GM18867 (cell line): ENCODE measurements at regions not wholly inside any gene's neighbourhood (a gene's known extent, or its start where the extent isn't known, plus 50 kb on each side); places are given as distances from the start of the nearest gene placed in this dataset.
"Not testable (repeated sequence)": the region's sequence is repeated elsewhere in the genome, so short reads cannot be mapped to it uniquely, and the experiment has no call there.

Experiments used
- ATAC-seq: cut with Tn5 transposase; IDR thresholded peaks from one replicate; pipeline ENCODE4 v1.9.1; 2021; ENCODE audit warnings: mild to moderate bottlenecking, moderate library complexity; ENCODE audit not compliant: unreplicated experiment

- ATAC-seq, result not testable (repeated sequence)
Measured at GRCh38 chr13:63444225-63444624, 2028.6 kb upstream of the PCDH20 start.

DNA sequence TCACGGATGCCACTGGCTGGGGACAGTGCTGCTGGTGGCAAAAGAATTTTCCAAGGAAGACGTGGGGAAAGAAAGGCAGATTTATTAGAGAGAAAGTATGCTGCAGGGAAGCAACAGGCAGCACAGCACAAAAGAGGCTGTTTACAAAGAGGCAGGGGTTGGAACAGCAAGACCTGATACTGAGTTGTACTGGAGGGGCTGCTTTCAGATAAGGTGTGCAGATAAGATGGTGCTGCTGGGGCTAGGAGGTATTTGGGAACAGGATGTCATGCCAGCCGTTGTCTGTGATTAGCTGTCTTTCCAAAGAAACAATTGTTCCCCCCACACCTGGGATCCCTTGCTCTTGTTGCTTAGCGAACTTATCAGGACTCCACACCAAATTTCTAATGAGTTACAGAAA is 2023.3 kb upstream of the PCDH20 start:
- no peak for ATAC-seq

DNA sequence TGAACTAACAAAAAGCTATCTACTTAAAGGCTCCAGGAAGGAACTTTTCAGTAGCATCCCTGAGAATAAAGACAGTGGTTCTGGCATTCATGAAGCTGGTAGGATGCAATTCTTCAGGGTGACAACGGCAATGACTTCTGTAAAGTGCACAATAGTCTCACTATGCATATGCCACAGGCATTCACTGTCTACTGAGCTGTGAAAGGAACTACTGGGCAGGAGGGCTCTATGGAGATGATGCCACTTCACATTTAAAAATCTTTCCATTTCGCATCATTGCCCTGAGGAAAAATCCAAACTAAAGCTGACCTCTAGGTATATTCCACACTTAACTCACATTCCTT is 2020.6 kb upstream of the PCDH20 start:
- no peak for ATAC-seq

- no peak for ATAC-seq
Measured at GRCh38 chr13:63435667-63436324, 2020.1 kb upstream of the PCDH20 start.

DNA sequence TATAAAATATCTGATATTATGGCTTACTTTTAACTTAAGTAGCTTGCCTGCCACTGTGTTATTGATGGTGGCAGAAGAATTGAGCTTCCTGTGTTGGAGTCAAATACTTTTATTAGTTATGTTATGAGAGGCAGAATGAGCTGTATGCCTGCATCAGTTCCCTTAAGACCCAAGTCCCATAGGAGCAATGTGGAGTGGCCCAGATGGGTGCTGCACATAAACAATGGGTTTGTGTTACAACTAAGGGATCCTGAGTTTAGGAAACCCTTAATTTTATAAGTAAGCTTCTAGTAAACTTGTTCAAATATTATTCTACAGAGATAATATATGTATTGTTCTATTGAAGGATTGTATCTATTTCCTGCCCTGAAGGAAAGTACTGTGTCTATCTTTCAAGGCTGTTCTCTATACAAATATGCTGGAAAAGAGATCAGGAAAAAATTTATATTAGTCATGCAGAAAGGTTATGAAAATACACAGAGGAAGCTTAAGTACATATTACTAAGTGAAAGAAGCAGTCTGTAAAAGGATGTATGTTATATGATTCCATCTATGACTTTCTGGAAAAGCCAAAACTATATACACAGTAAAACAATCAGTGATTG is 2018.0 kb upstream of the PCDH20 start:
- no peak for ATAC-seq

- no peak for ATAC-seq
Measured at GRCh38 chr13:63427170-63427569, 2011.5 kb upstream of the PCDH20 start.

DNA sequence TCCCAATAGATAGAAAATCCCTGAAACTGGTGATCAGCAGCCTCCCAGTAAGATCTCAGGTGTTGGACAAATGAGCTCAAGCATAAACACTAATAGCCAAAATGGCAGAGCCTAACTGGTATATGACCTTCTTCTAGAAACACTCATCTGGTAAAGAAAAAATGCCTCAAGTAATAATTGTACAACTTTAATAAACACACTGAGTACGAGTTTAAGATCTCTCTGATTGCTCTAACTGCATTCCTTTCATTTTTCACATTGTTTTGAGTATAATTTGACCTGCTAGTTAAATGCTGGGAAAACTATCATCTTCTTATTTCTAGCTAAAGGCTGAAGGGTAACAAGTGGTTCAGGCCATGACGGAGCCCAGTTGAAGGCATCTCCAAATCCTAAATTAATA is 2009.5 kb upstream of the PCDH20 start:
- no peak for ATAC-seq

- no peak for ATAC-seq
Measured at GRCh38 chr13:63421123-63421522, 2005.5 kb upstream of the PCDH20 start.

- ATAC-seq, result no peak
Measured at GRCh38 chr13:63420685-63421084, 2005.0 kb upstream of the PCDH20 start.

- ATAC-seq, result no peak
Measured at GRCh38 chr13:63414247-63414646, 1998.6 kb upstream of the PCDH20 start.

- ATAC-seq, result no peak
Measured at GRCh38 chr13:63409791-63410351, 1994.2 kb upstream of the PCDH20 start.

DNA sequence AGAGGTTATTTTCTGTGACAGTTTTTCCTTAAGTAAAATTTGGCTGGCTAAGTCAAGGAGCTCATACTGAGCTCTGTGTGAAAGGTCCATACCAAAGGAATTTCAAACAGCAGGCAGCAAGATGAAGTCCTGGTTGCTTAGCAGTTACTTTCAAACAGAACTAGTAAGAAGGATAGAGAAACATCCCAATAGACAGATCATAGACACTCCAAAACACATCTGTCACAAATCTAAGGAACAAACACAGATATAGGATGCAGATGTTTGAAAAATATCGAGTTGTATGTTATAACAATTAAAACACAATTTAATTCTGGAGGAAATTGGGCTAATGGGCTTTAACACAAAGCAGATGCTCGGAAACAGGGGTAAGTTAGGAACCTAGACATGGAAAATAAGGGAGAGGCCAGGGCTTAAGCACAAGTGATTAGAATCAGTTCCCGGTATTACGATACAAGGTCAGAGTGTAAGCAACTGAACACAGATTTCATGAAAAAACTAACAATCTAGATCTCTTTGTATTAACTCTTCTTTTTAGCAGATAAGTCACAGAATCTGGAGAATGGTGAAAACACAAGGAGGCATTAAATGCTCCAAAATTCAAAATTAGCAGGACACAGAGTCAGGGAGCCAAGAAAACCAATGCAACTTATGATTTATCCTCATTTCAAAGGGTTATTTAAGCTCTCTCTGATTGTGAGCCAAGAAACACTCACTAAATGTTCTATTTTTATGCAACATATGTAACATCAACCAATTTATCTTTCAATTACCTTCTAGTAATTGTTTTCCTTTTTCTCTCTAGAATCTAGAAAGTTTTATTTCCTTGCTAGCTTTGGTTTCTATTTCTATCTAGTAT is 1992.9 kb upstream of the PCDH20 start:
- ATAC-seq, result no peak

DNA sequence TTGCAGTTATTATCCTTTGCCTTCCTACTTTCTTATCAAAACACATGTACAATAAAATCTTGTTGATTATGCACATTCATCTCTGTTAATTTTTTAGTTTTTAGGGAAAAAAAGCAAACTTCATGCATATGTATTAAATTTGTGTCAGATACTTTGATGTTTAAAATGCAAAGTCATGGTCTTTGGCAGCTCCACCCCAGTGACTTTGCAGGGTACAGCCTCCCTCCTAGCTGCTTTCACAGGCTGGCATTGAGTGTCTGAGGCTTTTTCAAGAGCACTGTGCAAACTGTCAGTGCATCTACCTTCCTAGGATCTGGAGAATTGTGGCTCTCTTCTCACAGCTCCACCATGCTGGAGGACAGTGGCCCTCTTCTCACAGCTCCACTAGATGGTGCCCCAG is 1988.1 kb upstream of the PCDH20 start:
- no peak for ATAC-seq

GRCh38 chr13:63396746-63397145 is 1981.1 kb upstream of the PCDH20 start:
- ATAC-seq, result no peak

- no peak for ATAC-seq
Measured at GRCh38 chr13:63393112-63393511, 1977.5 kb upstream of the PCDH20 start.

DNA sequence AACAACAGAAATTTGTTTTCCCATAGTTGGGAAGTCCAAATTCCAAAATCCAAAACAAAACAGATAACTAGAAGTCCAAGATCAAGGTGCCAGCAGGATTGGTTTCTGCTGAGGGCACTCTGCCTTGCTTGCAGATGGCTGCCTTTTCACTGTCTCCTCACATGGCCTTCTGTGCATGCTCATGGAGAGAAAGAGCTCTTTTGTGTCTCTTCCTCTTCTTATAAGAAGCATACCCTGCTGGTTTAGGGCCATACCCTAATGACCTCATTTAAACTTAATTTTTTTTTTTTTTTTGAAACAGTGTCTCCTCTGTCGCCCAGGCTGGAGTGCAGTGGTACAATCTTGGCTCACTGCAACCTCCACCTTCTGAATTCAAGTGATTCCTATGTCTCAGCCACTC is 1974.1 kb upstream of the PCDH20 start:
- no peak for ATAC-seq

DNA sequence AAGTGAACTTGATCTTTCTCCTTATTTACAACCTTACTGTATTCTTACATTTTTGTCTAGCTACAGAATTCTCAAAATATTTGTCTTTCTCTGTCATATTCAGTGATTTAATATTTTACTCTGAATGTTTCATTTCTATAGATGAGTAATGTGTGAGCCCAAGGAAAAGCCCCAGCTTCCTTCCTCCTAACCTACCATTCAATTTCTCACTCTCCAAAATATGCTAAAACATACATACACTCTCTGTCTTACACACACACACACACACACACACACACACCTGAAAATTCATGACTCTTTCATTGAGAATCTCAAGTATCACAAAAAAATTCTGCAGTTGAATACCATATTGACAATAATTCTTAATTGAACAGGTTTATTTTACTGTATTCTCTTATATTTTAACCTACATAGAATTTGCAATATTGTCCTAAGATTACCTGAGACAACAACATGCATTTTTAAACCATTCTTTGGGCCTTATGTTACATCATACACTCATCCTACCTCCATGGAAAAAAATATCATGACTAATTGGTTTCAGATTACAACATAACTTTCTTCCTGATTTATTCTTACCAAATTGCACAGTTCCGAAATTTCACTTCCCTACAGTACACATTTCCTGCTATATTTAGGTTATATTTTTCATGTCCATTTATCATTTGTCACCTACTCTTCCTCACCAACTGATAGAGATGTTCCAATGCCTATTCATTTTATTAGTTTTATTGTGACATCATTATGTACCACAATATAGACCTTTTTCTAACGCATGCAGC is 1965.6 kb upstream of the PCDH20 start:
- ATAC-seq, result no peak

GRCh38 chr13:63377986-63378385 is 1962.3 kb upstream of the PCDH20 start:
- ATAC-seq, result no peak

DNA sequence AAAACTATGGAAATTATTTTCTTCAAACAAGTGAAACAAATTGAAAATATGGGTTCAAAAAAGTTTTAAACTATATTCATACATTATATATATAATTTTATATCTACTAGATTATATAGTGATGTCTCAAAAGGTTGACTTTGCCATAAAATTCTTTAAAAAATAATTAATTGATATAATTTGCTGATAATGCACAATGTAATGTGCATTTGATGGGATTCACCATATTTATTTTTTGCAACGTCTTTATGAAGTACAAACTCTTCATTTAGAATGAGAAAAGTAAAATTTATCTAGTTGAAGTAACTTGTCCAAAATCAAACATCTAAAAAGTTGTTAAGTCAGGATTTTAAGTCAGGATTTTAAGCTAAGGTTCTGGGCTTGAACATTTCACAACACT is 1954.5 kb upstream of the PCDH20 start:
- no peak for ATAC-seq

GRCh38 chr13:63367522-63368198 is 1952.0 kb upstream of the PCDH20 start:
- no peak for ATAC-seq
